ENCODE measurements at regions not wholly inside any gene's neighbourhood (a gene's known extent, or its start where the extent isn't known, plus 50 kb on each side); places are given as distances from the start of the nearest gene placed in this dataset.

DNA sequence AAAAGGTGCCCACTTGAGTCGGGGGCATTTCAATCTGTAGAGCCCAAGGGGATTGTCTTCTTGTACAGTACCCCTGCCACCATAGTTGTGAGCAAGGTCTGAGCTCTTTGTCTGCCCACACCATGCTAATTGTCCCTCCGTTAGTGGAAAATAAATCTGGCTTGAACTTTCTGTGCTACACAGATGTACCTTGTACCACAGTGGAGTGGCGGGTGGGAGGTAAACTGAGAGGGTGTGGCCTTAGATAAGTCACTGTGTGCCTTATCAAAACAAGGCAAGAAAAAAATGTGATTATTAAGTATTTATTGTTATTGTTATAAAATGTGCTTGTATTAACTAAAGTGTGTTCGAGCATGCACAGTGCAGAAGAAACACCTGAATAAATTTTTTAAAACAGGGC is 242.9 kb upstream of the C2CD4B start:
- TF ChIP-seq, protein P1, sequence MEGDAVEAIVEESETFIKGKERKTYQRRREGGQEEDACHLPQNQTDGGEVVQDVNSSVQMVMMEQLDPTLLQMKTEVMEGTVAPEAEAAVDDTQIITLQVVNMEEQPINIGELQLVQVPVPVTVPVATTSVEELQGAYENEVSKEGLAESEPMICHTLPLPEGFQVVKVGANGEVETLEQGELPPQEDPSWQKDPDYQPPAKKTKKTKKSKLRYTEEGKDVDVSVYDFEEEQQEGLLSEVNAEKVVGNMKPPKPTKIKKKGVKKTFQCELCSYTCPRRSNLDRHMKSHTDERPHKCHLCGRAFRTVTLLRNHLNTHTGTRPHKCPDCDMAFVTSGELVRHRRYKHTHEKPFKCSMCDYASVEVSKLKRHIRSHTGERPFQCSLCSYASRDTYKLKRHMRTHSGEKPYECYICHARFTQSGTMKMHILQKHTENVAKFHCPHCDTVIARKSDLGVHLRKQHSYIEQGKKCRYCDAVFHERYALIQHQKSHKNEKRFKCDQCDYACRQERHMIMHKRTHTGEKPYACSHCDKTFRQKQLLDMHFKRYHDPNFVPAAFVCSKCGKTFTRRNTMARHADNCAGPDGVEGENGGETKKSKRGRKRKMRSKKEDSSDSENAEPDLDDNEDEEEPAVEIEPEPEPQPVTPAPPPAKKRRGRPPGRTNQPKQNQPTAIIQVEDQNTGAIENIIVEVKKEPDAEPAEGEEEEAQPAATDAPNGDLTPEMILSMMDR (IDR thresholded peaks at IDR 0.05; ENCODE audit: control insufficient read depth, insufficient read depth, low read depth, low read length, missing control alignments) = no peak
- no peak overlapping the region for H3K4me3 ChIP-seq (ENCODE audit: control insufficient read depth, low read depth, low read length)
- DNase-seq (ENCODE audit: low read depth) = no peak

DNA sequence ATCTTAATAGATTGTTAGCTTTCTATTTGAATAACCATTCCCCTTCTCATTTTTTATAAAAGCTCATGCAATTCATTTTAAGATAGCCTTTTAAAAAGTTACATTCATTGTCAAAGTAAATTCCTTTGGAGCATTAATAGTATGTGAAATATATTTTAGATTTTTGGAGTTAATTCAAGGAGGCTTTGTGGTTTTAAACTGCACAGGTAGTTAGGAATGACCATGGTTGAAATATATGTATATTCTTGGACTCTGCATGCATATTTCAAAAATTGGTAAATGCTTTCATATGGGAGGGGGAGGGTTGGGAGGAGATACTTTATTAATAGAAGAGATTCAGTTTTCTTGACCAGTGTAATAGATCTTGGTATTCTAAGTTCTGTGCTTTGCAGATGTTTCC is 244.4 kb upstream of the C2CD4B start:
- DNase-seq (ENCODE audit: low read depth) = no peak
- no peak overlapping the region for H3K4me3 ChIP-seq (ENCODE audit: control insufficient read depth, low read depth, low read length)
- TF ChIP-seq, protein P1 (IDR thresholded peaks at IDR 0.05; ENCODE audit: control insufficient read depth, insufficient read depth, low read depth, low read length, missing control alignments) = no peak

DNA sequence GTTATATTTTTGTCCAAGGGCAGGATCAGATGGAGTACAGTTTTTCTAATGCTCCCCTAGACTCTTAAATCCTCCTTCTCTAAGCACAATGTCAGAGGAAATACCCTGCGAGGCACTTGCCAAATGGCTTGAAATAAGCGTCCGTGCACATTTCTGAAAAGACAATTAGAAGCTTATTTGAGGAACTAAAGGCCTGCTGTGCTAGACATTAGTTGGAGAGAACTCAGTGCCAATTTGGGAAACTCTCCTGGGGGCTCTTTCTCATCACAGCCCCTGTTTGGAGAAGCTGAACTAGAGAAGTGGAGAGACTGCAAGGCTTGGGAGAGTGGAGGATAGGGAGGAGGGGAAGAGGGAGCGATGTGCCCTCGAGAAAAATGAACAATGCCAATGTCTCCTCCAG is 247.6 kb upstream of the C2CD4B start:
- TF ChIP-seq, protein P1 (IDR thresholded peaks at IDR 0.05; ENCODE audit: control insufficient read depth, insufficient read depth, low read depth, low read length, missing control alignments) = no peak
- DNase-seq (ENCODE audit: low read depth) = no peak
- no peak overlapping the region for H3K4me3 ChIP-seq (ENCODE audit: control insufficient read depth, low read depth, low read length)

DNA sequence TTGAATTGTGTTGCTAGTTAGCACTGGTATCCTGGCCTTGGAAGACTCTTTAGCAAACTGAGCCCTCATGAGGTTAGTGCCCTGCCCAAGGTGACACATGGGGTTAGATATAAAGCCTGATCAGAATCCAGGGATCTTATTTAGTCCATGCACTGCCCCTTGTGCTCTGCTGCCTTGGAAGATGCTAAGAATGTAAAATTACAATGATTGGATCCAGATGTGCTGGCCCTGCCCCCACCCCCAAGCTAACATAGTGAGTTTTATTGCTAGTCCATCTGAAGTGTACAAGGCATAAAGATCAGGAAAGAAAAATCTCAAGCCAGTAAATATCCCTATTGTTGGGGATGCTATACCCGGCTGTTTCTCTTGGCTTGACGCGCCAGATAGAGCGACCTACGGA is 248.1 kb upstream of the C2CD4B start:
- DNase-seq (ENCODE audit: low read depth) = no peak
- TF ChIP-seq, protein P1 (IDR thresholded peaks at IDR 0.05; ENCODE audit: control insufficient read depth, insufficient read depth, low read depth, low read length, missing control alignments) = no peak
- no peak overlapping the region for H3K4me3 ChIP-seq (ENCODE audit: control insufficient read depth, low read depth, low read length)

DNA sequence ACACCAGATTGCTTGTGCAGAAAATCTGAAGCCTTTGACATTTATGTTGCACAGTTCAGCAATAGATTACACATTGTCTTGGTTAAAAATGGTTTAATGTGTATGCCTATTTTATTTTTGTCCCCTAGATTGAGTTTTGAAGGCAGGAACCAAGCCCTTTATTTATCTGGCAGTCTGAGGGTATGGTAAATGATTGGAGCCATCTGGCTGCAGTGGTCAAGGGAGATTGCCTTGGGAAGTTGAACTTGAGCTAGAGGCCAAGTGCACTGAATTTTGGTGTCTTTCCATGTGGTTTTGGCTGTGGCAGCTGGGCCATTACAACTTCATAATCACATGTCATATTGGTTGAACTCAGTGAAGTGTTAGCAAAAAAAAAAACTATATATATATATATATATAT is 248.7 kb upstream of the C2CD4B start:
- DNase-seq (ENCODE audit: low read depth) = no peak
- TF ChIP-seq, protein P1 (IDR thresholded peaks at IDR 0.05; ENCODE audit: control insufficient read depth, insufficient read depth, low read depth, low read length, missing control alignments) = no peak

DNA sequence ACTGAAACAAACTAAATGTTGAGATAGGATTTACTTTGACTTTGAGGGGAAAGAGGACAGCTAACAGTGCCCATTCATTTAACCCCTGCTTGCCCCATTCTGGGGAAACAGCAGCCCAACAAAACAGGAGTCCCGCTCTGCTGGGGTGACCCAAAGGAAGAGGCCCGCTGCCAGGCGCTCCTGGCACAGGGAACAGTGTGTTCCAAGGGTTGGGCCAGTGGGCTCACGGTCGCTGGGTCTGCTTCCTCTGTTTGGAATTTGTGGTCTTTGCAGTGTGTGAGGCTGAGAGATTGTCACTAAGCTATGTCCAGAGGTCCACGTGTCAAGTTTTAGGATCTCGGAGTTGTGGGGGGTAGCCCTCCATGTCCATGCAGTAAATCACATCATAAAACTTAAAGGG is 250.4 kb upstream of the C2CD4B start:
- H3K4me3 ChIP-seq (ENCODE audit: control insufficient read depth, low read depth, low read length) = no peak overlapping the region
- TF ChIP-seq, protein P1 (IDR thresholded peaks at IDR 0.05; ENCODE audit: control insufficient read depth, insufficient read depth, low read depth, low read length, missing control alignments) = no peak
- no peak for DNase-seq (ENCODE audit: low read depth)

More for the DNA sequence above, 248.7 kb upstream of the C2CD4B start:
- H3K4me3 ChIP-seq (ENCODE audit: control insufficient read depth, low read depth, low read length) = no peak overlapping the region

DNA sequence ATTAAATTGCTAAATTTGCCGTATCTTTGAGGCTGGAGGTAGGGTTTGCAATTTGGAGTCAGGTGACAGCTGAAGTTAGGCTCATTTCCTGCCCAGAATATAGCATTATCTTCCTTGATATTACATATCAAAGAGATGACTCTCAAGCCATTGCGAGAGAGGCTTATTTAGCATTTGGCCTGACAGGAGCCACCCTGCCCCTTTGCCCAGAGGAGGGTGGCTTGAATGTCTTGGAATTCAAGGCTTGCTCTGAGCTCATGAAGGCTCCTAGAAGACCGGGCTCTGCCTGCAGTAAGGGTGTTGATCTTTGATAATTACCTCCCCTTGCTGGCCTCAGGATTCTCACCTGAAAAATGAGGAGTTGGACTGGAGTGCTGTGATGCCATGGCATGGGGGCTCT is 251.4 kb upstream of the C2CD4B start:
- no peak for DNase-seq (ENCODE audit: low read depth)
- TF ChIP-seq, protein P1 (IDR thresholded peaks at IDR 0.05; ENCODE audit: control insufficient read depth, insufficient read depth, low read depth, low read length, missing control alignments) = no peak
- H3K4me3 ChIP-seq (ENCODE audit: control insufficient read depth, low read depth, low read length) = no peak overlapping the region

All from AG09309 (cell line).